Activated CD4-positive, alpha-beta T cell treated with anti-CD3 and anti-CD28 coated beads for 48 hours (primary cell): ENCODE measurements at regions not wholly inside any gene's neighbourhood (a gene's known extent, or its start where the extent isn't known, plus 50 kb on each side); places are given as distances from the start of the nearest gene placed in this dataset.

Experiments used
- DNase-seq: peaks from one replicate; pipeline ENCODE4 v3.0.0-alpha.2; 2020

- no peak for DNase-seq
Measured at GRCh38 chr18:79628416-79629248, 51.0 kb upstream of the CTDP1 start.

- no peak for DNase-seq
Measured at GRCh38 chr18:79629249-79629558, 50.4 kb upstream of the CTDP1 start.

GRCh38 chr18:79629606-79630005 lies 50.0 kb upstream of the CTDP1 start:
- no peak for DNase-seq
